ENCODE measurements at regions not wholly inside any gene's neighbourhood (a gene's known extent, or its start where the extent isn't known, plus 50 kb on each side); places are given as distances from the start of the nearest gene placed in this dataset.
A peak's percentile ranks its signal among the peaks of the same experiment; 100 is the strongest.
"Not testable (repeated sequence)": the region's sequence is repeated elsewhere in the genome, so short reads cannot be mapped to it uniquely, and the experiment has no call there.

- DNase-seq (ENCODE audit: low read depth) = no peak
- no peak for TF ChIP-seq CTCF (IDR thresholded peaks at IDR 0.05; ENCODE audit: insufficient read depth, low read depth, low read length, missing control alignments)
- H3K4me3 ChIP-seq (ENCODE audit: low read length) = no peak overlapping the region
Observed at GRCh38 chr2:17226941-17227490, 291.2 kb downstream of the RAD51AP2 start.

GRCh38 chr2:17223211-17223610, 295.0 kb downstream of the RAD51AP2 start:
- DNase-seq (ENCODE audit: low read depth) = no peak
- no peak for TF ChIP-seq CTCF (IDR thresholded peaks at IDR 0.05; ENCODE audit: insufficient read depth, low read depth, low read length, missing control alignments)
- no peak overlapping the region for H3K4me3 ChIP-seq (ENCODE audit: low read length)

- DNase-seq (ENCODE audit: low read depth) = peak; percentile 8
- no peak overlapping the region for H3K4me3 ChIP-seq (ENCODE audit: low read length)
- no peak for TF ChIP-seq CTCF (IDR thresholded peaks at IDR 0.05; ENCODE audit: insufficient read depth, low read depth, low read length, missing control alignments)
Observed at GRCh38 chr2:17208511-17208910, 309.7 kb downstream of the RAD51AP2 start.

- TF ChIP-seq CTCF (IDR thresholded peaks at IDR 0.05; ENCODE audit: insufficient read depth, low read depth, low read length, missing control alignments) = no peak
- no peak for DNase-seq (ENCODE audit: low read depth)
- no peak overlapping the region for H3K4me3 ChIP-seq (ENCODE audit: low read length)
Observed at GRCh38 chr2:17206771-17207170, 311.5 kb downstream of the RAD51AP2 start.

- not testable (repeated sequence) for H3K4me3 ChIP-seq (ENCODE audit: low read length); DNase-seq (ENCODE audit: low read depth)
Observed at GRCh38 chr2:17204214-17204613, 314.0 kb downstream of the RAD51AP2 start.

GRCh38 chr2:17202628-17203027, 315.6 kb downstream of the RAD51AP2 start:
- H3K4me3 ChIP-seq (ENCODE audit: low read length); DNase-seq (ENCODE audit: low read depth): not testable (repeated sequence)

GRCh38 chr2:17199741-17200140, 318.5 kb downstream of the RAD51AP2 start:
- no peak for TF ChIP-seq CTCF (IDR thresholded peaks at IDR 0.05; ENCODE audit: insufficient read depth, low read depth, low read length, missing control alignments)
- no peak overlapping the region for H3K4me3 ChIP-seq (ENCODE audit: low read length)
- DNase-seq (ENCODE audit: low read depth) = no peak

- TF ChIP-seq CTCF (IDR thresholded peaks at IDR 0.05; ENCODE audit: insufficient read depth, low read depth, low read length, missing control alignments) = no peak
- no peak for DNase-seq (ENCODE audit: low read depth)
- H3K4me3 ChIP-seq (ENCODE audit: low read length) = no peak overlapping the region
Observed at GRCh38 chr2:17196380-17196779, 321.9 kb downstream of the RAD51AP2 start.
